H9 (cell line): ENCODE measurements at regions not wholly inside any gene's neighbourhood (a gene's known extent, or its start where the extent isn't known, plus 50 kb on each side); places are given as distances from the start of the nearest gene placed in this dataset.

ENCODE experiments used
- DNase-seq: peaks from one replicate; pipeline ENCODE4 v3.0.0-alpha.2; 2017
- H2AFZ ChIP-seq: one replicate; pipeline ENCODE4 v1.6.1; 2013; ENCODE audit warnings: mild to moderate bottlenecking, low read length, control low read depth, moderate library complexity
- H2AK5ac ChIP-seq: 2 replicates; pipeline ENCODE4 v1.6.1; 2013; ENCODE audit warnings: low read length, control low read depth, mixed read lengths; ENCODE audit not compliant: insufficient read length
- H2BK120ac ChIP-seq: one replicate; pipeline ENCODE4 v1.6.1; 2013; ENCODE audit warnings: low read depth, mild to moderate bottlenecking, low read length, control low read depth, inconsistent platforms; ENCODE audit not compliant: poor library complexity, severe bottlenecking
- H2BK12ac ChIP-seq: 2 replicates; pipeline ENCODE4 v1.6.1; 2013; ENCODE audit warnings: low read length, control low read depth, mixed read lengths, low read depth; ENCODE audit not compliant: insufficient read length
- H2BK15ac ChIP-seq: 2 replicates; pipeline ENCODE4 v1.6.1; 2013; ENCODE audit warnings: low read depth, low read length, control low read depth
- H2BK20ac ChIP-seq: one replicate; pipeline ENCODE4 v1.6.1; 2013; ENCODE audit warnings: low read depth, mild to moderate bottlenecking, low read length, control low read depth, inconsistent platforms; ENCODE audit not compliant: poor library complexity, severe bottlenecking
- H2BK5ac ChIP-seq: 2 replicates; pipeline ENCODE4 v1.6.1; 2013; ENCODE audit warnings: low read length, control low read depth, mixed read lengths; ENCODE audit not compliant: insufficient read length
- H3K14ac ChIP-seq: 2 replicates; pipeline ENCODE4 v1.6.1; 2013; ENCODE audit warnings: low read length, control low read depth; ENCODE audit not compliant: insufficient read depth
- H3K18ac ChIP-seq: 2 replicates; pipeline ENCODE4 v1.6.1; 2013; ENCODE audit warnings: low read depth, mild to moderate bottlenecking, mixed read lengths, low read length, control low read depth; ENCODE audit not compliant: insufficient read length
- H3K23ac ChIP-seq: 2 replicates; pipeline ENCODE4 v1.6.1; 2013; ENCODE audit warnings: low read length, control low read depth, mixed read lengths, low read depth; ENCODE audit not compliant: insufficient read length
- H3K23me2 ChIP-seq: 2 replicates; pipeline ENCODE4 v1.6.1; 2013; ENCODE audit warnings: low read depth, mild to moderate bottlenecking, mixed read lengths, low read length, control low read depth; ENCODE audit not compliant: insufficient read length, poor library complexity, severe bottlenecking
- H3K27ac ChIP-seq: 2 replicates; pipeline ENCODE4 v1.5.1; 2013; ENCODE audit warnings: low read length, control low read depth, mixed read lengths, low read depth; ENCODE audit not compliant: insufficient read length
- H3K27me3 ChIP-seq: 2 replicates; pipeline ENCODE4 v1.6.1; 2013; ENCODE audit warnings: low read length, control low read depth, inconsistent platforms; ENCODE audit not compliant: insufficient read depth
- H3K4ac ChIP-seq: 2 replicates; pipeline ENCODE4 v1.6.1; 2013; ENCODE audit warnings: low read depth, mild to moderate bottlenecking, control low read depth, inconsistent platforms, low read length, moderate library complexity
- H3K4me1 ChIP-seq: 2 replicates; pipeline ENCODE4 v1.6.1; 2013; ENCODE audit warnings: low read length, control low read depth, inconsistent platforms; ENCODE audit not compliant: insufficient read depth
- H3K4me2 ChIP-seq: 2 replicates; pipeline ENCODE4 v1.6.1; 2013; ENCODE audit warnings: low read length, control low read depth, mixed read lengths; ENCODE audit not compliant: insufficient read length, insufficient read depth
- H3K56ac ChIP-seq: 2 replicates; pipeline ENCODE4 v1.6.1; 2013; ENCODE audit warnings: low read depth, mild to moderate bottlenecking, mixed read lengths, low read length, control low read depth; ENCODE audit not compliant: insufficient read length
- H3K79me1 ChIP-seq: 2 replicates; pipeline ENCODE4 v1.6.1; 2013; ENCODE audit warnings: low read depth, mild to moderate bottlenecking, moderate library complexity, low read length, control low read depth, inconsistent platforms; ENCODE audit not compliant: insufficient read depth, poor library complexity, severe bottlenecking
- H3K79me2 ChIP-seq: 2 replicates; pipeline ENCODE4 v1.6.1; 2013; ENCODE audit warnings: low read length, control low read depth, inconsistent platforms; ENCODE audit not compliant: insufficient read depth
- H3K9ac ChIP-seq: 2 replicates; pipeline ENCODE4 v1.6.1; 2013; ENCODE audit warnings: low read length, control low read depth, mixed read lengths; ENCODE audit not compliant: insufficient read length; ENCODE audit errors: extremely low read depth
- H3K9me3 ChIP-seq: one replicate; pipeline ENCODE4 v1.6.1; 2013; ENCODE audit warnings: low read depth, low read length, inconsistent platforms; ENCODE audit not compliant: control insufficient read depth
- H3T11ph ChIP-seq: one replicate; pipeline ENCODE4 v1.6.1; 2013; ENCODE audit warnings: mild to moderate bottlenecking, low read length, control low read depth, inconsistent platforms
- H4K20me1 ChIP-seq: one replicate; pipeline ENCODE4 v1.6.1; 2013; ENCODE audit not compliant: control insufficient read depth, insufficient read length, insufficient read depth
- H4K5ac ChIP-seq: 2 replicates; pipeline ENCODE4 v1.6.1; 2013; ENCODE audit warnings: low read depth, mild to moderate bottlenecking, mixed read lengths, low read length, control low read depth; ENCODE audit not compliant: insufficient read length
- H4K8ac ChIP-seq: replicated peaks from 2 replicates; pipeline ENCODE4 v1.6.1; 2013; ENCODE audit warnings: low read length, control low read depth, mixed read lengths, low read depth; ENCODE audit not compliant: insufficient read length
- H4K91ac ChIP-seq: 2 replicates; pipeline ENCODE4 v1.6.1; 2013; ENCODE audit warnings: low read depth, mild to moderate bottlenecking, moderate library complexity, mixed read lengths, low read length, control low read depth; ENCODE audit not compliant: insufficient read length
- H3K27ac Mint-ChIP-seq, 3 experiments: 2 replicates in 2 of 3; 3 replicates in 1 of 3; pipeline ENCODE4 v1.8.0; 2020 to 2021; ENCODE audit warnings: mixed read lengths in 3 of 3, mild to moderate bottlenecking in 1 of 3, moderate library complexity in 1 of 3
- H3K27me3 Mint-ChIP-seq: 2 replicates; pipeline ENCODE4 v1.8.0; 2021; ENCODE audit warnings: low read depth, mild to moderate bottlenecking, moderate library complexity, mixed read lengths
- H3K36me3 Mint-ChIP-seq, 3 experiments: 2 replicates in 2 of 3; 3 replicates in 1 of 3; pipeline ENCODE4 v1.8.0; 2020 to 2021; ENCODE audit warnings: low read depth in 3 of 3, mixed read lengths in 3 of 3; ENCODE audit not compliant: insufficient read depth in 1 of 3
- H3K4me1 Mint-ChIP-seq, 2 experiments: 2 replicates each; pipeline ENCODE4 v1.8.0; 2020; ENCODE audit warnings: mixed read lengths in 2 of 2
- H3K4me3 Mint-ChIP-seq, 2 experiments: 2 replicates in 1 of 2; 3 replicates in 1 of 2; pipeline ENCODE4 v1.8.0; 2020 to 2021; ENCODE audit warnings: mild to moderate bottlenecking in 2 of 2, mixed read lengths in 2 of 2, moderate library complexity in 1 of 2
- H3K9me3 Mint-ChIP-seq, 2 experiments: 2 replicates in 1 of 2; 3 replicates in 1 of 2; pipeline ENCODE4 v1.8.0; 2020; ENCODE audit warnings: mild to moderate bottlenecking in 2 of 2, mixed read lengths in 2 of 2, moderate library complexity in 1 of 2
- CTCF ChIP-seq: fragments of 200-600 bp; sonication (generic); conservative IDR thresholded peaks from 3 replicates; pipeline ENCODE4 v1.8.0; 2021; ENCODE audit warnings: antibody characterized with exemption, mild to moderate bottlenecking
- WGBS: extraction: QIAGEN DNeasy Blood & Tissue Kit; methylation state at CpG from one replicate; pipeline ENCODE4 v1.1.7; 2013; ENCODE audit warnings: missing lambda C conversion rate, low lambda C conversion rate, mixed read lengths; ENCODE audit not compliant: insufficient read length; ENCODE audit errors: extremely low coverage; 5-methylcytosine and 5-hydroxymethylcytosine counted together

DNA sequence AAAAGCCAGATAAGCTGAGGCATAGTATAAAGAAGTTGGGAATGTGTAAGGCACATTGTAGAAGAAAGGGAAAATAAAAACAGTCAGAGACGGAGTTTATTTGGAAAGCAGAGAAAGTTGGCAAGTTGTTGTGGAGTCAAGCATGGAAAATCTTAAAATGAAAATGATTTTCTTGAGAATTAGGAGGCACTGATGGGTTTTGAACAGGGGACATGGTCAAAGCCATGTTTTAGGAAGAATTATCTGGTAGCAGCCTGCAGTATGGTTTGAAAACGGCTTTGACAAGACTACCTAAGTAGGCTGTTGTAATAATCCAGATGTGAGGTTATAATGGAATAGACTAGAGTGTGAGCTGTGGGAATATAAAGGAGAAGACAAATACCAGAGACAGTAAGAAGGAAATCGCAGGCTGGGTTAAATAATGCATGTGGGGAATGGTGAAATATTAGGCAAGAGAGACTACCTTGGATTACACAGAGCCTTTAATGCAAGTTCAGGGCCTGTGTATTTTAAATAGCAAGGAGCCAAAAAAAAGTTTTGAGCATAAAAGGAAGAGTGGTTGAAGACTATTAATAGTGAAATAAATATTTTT is 130.4 kb upstream of the MEOX2 start:
- no peak overlapping the region for H2AFZ ChIP-seq
- no peak for TF ChIP-seq CTCF
- no peak overlapping the region for H2BK20ac ChIP-seq
- H3K18ac ChIP-seq, result no peak overlapping the region
- H4K20me1 ChIP-seq, result no peaks in the 10 kb centered on the region
- H3K9me3 ChIP-seq, result no peaks in the 10 kb centered on the region
- no peak overlapping the region for H2BK12ac ChIP-seq
- H3K4me1 ChIP-seq, result no peaks in the 10 kb centered on the region
- no peak overlapping the region for H3K9ac ChIP-seq
- H3K79me1 ChIP-seq, result no peaks in the 10 kb centered on the region
- Mint-ChIP-seq H3K4me3 (no peak overlapping the region), H3K9me3 (no peaks in the 10 kb centered on the region), H3K27me3 (no peaks in the 10 kb centered on the region), H3K36me3 (no peaks in the 10 kb centered on the region), H3K4me1 (peaks cover 0 to 2% of the 10 kb centered on the region in 2 experiments; a peak in 1 of 4 replicates), H3K27ac (no peak overlapping the region)
- DNase-seq, result no peak
- H3K27me3 ChIP-seq, result no peaks in the 10 kb centered on the region
- no peak overlapping the region for H3K4ac ChIP-seq
- H4K91ac ChIP-seq, result no peak overlapping the region
- H2BK5ac ChIP-seq, result no peak overlapping the region
- H3K23me2 ChIP-seq, result no peaks in the 10 kb centered on the region
- no peak overlapping the region for H2BK120ac ChIP-seq
- H3K23ac ChIP-seq, result no peak overlapping the region
- H3T11ph ChIP-seq, result no peak overlapping the region
- no CpG with 5 or more reads among the region's 3 CpGs for WGBS
- H4K8ac ChIP-seq, result no peak overlapping the region
- no peak overlapping the region for H3K56ac ChIP-seq
- no peak overlapping the region for H2AK5ac ChIP-seq
- H2BK15ac ChIP-seq, result no peak overlapping the region
- H4K5ac ChIP-seq, result no peak overlapping the region
- H3K14ac ChIP-seq, result no peak overlapping the region
- no peak overlapping the region for H3K27ac ChIP-seq
- no peak overlapping the region for H3K4me2 ChIP-seq
- no peaks in the 10 kb centered on the region for H3K79me2 ChIP-seq
